GM18868 (cell line): ENCODE measurements at regions not wholly inside any gene's neighbourhood (a gene's known extent, or its start where the extent isn't known, plus 50 kb on each side); places are given as distances from the start of the nearest gene placed in this dataset.
"Not testable (repeated sequence)": the region's sequence is repeated elsewhere in the genome, so short reads cannot be mapped to it uniquely, and the experiment has no call there.

Experiments used
- ATAC-seq: cut with Tn5 transposase; IDR thresholded peaks from one replicate; pipeline ENCODE4 v1.9.1; 2021; ENCODE audit warnings: mild to moderate bottlenecking, moderate library complexity; ENCODE audit not compliant: unreplicated experiment

DNA sequence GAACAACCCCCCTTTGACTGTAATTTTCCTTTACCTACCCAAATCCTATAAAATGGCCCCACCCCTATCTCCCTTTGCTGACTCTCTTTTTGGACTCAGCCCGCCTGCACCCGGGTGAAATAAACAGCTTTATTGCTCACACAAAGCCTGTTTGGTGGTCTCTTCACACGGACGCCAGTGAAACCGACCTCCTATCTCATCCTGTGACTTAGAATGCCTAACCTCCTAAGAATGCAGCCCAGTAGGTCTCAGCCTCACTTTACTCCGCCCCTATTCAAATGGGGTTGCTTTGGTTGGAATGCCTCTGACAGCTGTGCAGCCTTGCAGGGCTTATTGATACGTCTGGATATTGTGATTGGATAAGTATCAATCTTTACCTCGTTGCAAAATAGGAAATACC is 243.8 kb upstream of the PROK2 start:
- ATAC-seq, result not testable (repeated sequence)

- ATAC-seq, result not testable (repeated sequence)
These were observed 243.4 kb upstream of the PROK2 start for GRCh38 chr3:72028307-72028706.

DNA sequence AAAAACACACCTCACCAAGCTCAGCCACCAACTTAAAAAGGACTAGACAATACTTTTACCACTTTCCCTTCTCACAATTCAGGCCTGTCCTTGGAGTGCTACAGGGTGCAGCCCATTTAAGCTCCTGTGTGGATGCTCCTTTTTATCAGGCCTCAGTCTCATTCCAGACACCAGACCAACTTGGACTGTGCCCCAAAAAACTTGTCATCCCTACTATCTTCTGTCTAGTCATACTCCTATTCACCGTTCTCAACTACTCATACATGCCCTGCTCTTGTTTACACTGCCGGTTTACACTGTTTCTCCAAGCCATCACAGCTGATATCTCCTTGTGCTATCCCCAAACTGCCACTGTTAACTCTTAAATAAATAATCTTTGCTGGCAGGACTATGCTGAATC is 242.8 kb upstream of the PROK2 start:
- ATAC-seq, result not testable (repeated sequence)

- ATAC-seq, result no peak
These were observed 237.1 kb upstream of the PROK2 start for GRCh38 chr3:72022027-72022426.

- no peak for ATAC-seq
These were observed 236.6 kb upstream of the PROK2 start for GRCh38 chr3:72021531-72021930.

DNA sequence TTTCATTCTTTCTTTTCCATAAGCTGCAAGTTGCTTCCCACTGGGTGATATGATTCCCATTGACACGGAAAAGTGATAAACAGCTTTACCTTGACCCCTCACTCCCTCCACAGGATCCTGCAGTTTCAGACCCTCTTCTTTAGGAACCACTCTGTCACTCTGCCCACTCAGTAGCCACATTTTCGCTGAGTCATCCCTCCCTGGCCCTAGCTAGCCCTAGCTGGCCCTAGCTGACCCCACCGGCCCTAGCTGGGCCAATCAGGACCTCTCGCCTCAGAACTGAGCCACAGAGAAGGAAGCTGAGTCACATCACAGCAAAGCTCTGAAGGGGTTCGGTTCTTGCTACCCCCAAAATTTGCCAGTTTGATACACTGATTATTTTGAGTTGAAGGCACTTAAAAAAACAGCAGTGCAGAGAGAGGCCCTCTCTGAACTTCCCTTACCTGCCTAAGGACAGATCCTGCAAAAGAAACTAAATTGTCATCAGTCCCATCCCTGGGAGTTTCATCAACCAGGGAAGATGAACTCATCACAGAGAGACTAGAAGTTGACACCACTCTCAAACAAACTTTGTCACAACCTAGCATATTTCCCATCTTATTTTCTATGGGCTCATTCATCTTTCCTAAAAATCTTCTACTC is 233.5 kb upstream of the PROK2 start:
- no peak for ATAC-seq

- no peak for ATAC-seq
These were observed 233.0 kb upstream of the PROK2 start for GRCh38 chr3:72017935-72018334.

DNA sequence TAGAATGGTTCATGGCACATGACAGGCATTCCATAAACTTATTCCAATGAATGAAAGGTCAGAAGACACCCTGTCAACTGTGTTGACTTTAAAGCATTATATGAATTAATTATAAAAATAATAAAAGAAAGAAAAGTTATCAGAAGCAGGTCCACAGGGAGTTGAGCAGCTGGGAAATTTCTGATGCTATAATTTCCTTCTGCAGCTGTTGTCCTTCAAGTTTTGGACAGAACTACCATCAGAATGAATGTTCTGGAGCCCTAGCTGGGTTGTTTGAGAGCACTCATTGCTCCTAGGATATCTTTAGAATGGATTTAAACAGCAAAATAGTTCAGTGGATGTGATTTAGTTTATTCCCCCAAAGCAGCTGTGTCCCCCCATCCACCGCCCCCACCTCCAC is 232.4 kb upstream of the PROK2 start:
- no peak for ATAC-seq

DNA sequence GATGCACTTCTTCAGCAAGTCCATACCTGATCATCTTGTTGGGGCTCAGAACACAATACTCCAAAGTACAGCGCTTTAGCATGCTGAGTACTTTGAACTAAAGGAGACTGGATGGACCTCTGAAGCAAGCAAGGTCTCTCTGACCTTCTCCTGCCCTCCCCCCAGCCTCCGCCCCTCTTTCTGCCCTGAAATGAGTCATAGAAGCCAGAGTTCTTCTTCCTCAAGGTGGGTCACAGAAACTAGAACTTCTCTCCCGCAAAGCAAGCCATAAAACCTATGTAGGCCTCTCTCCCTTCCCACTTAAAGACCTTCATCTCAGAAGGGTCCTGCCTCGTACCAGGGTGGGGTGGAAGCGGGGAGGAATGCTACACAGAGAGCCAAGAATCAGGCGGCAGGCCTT is 230.5 kb upstream of the PROK2 start:
- peak; percentile 56 for ATAC-seq

DNA sequence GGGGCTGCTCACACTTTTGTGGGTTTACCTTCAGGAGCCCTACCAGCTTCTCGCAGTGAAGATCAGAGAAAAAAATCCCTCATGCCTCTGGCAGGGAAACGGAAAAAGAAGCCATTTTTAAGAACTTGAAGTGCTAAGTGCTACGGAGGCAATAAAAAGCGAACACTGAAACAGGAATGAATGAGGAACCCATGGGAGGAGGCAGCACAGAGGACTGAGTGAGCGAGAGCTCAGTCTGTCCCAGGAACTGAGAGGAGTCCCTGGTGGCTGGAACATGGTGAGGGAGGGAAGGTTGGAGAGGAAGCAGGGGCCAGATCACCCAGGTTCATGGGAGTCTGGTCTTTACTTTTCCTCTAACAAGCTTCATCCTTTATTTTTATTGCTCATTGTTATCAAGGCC is 228.1 kb upstream of the PROK2 start:
- ATAC-seq, result no peak

GRCh38 chr3:72012363-72012762 is 227.4 kb upstream of the PROK2 start:
- ATAC-seq, result no peak

DNA sequence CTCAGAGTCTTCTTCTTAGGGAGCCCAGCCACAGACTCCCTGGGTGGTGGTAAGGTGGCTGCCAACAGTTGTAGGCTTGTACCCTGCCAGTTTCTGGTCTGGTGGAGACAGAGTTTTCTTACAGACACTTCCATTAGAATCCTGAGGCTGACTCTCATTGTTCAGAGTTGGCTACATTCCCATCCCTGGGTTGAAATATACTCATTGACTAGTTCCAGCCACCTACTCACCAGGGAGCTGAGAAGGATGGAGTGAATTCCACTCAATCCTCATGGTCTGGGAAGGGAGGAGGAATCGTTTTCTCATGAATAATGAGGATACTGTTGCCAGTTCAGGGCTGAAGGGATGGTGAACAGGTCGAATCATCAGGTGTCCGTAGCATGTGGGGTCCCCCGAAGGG is 226.5 kb upstream of the PROK2 start:
- no peak for ATAC-seq

DNA sequence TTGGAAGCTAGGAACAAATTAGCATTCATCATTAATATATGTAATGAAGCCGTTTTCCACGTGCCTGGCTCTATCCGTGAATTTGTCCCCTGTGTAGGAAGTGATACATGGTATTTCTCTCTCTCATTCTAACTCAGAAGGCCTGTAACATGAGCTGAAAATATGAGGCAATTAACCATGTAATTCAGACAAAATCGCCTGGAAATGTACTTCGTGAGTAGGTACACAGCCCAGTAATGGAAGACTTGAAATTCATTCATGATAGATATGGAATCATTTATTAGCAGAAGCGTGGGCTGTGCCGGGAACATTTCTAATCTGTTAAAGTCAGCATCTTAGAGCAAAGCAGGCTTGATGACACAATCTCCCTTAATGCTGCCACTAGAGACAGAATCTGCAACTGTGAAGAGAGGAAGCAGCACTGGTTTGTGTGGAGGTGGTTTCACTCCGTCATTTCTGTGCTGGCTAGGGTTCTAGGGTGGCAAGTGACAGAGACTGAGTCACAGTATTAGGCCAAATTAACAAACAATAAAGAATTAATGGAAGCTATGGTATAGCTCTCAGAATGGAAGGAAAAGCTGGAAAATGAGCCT is 225.0 kb upstream of the PROK2 start:
- ATAC-seq, result peak; percentile 45

- no peak for ATAC-seq
These were observed 223.5 kb upstream of the PROK2 start for GRCh38 chr3:72008226-72008996.

- no peak for ATAC-seq
These were observed 221.9 kb upstream of the PROK2 start for GRCh38 chr3:72006631-72007556.

- ATAC-seq, result no peak
These were observed 219.9 kb upstream of the PROK2 start for GRCh38 chr3:72004749-72005292.

DNA sequence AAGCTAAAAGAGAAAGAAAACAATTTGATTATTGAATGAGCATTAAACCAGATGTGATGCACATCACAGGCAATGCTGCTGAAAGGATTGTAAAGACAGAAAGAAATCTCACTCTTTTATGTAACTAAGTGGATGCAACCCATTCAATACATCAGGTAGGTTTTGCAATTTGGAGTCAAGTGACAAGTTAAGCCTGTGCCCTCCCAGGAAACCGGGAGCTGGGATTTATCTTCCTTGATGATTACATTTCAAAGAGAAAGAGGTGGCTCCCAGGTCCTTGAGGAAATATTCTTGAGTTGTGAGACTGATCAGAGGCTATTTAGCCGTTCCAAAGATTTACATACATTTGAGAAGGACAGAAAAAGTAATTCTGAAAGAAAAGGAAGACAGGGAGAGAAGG is 219.0 kb upstream of the PROK2 start:
- no peak for ATAC-seq

DNA sequence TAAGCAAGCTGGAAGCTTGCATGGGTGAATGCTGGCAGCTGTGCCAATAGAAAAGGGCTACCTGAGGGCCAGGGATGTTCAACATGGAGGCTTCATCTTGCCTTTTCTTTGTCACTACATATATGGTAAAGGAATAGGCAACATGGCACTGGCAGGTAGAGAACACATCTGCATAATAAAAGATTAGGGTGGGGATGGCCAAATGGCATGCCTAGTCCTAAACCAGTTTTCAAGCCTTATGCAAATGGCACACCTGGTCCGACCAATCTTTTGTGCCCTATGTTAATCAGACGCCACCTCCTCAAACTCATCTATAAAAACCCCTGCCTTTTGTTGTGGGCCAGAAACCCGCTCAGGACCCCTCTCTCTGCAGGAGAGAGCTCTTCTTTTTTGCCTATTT is 216.8 kb upstream of the PROK2 start:
- ATAC-seq, result no peak

DNA sequence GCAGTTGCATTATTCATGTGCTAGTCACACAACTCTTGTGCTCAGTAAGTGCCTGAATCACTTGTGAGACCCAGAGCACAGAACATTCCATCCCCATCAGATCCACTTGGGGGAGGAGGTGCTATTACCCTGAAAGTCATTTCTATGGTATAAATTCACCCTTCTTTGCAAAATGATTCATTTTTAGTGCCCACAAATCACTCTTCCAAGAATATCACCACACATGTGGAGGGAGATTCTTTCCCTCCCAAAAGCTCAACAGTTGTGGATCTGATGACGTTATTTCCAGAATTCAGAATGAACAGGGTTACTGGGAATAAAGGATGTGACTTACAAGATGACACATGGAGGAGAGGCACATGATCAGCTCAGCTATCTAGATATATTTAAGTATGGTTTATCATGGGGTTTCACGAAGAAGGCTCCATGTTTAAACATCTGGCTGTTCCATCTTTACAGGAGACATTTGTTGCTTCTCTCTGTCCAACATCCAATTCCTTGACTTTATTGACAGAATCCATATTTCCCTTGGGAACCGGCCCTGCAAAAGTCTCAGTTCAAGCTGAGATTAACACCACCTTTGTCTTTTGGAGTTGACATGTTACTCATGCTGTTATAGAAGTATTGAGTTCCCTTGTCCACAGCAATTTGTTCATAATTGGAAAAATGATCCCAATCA is 214.2 kb upstream of the PROK2 start:
- no peak for ATAC-seq

GRCh38 chr3:71997066-71997653 is 212.2 kb upstream of the PROK2 start:
- no peak for ATAC-seq
